Endothelial cell of hepatic sinusoid (primary cell): ENCODE measurements at regions not wholly inside any gene's neighbourhood (a gene's known extent, or its start where the extent isn't known, plus 50 kb on each side); places are given as distances from the start of the nearest gene placed in this dataset.
"Not testable (repeated sequence)": the region's sequence is repeated elsewhere in the genome, so short reads cannot be mapped to it uniquely, and the experiment has no call there.

Source experiments
- in situ Hi-C: cut with HindIII; loops from 2 replicates; pipeline ENCODE4 v1.10.0; 2017; ENCODE audit warnings: low sequenced_read_pairs

DNA sequence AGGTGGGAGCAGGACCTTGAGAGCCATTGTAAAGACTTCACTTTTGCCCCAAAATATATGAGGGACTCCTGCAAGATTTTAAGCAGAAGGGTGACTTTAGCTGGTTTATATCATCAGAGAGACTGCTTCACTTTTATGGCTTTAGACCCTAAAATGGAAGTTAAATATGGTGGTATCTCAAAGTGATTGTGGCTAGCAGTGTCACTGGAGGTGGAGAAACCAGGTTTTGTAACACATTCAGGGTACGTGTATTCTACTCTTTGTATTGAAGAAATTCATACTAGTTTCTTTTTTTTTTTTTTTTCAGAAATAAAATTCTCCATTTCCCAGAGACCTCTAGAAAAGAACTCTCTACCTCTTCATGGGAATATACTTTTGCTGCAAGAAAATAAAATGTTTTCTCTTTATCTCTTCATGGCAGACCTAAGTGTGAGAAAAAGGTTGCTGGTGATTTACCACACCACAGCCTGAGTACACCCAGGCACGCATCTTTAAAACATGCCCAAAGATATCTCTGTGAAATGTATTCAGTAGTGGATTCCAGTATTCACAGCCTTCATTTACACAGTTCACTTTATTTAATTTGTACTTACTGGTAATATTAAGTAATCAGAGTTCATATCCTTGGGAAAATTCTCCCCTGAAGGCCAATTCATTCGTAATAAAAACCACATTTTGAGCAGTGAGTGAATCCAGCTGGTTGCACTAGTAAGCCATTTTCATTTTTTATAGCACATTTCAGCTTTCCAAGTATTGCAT lies 74.3 kb upstream of the GUCY1A1 start:
- in situ Hi-C loops, result no loop called here

DNA sequence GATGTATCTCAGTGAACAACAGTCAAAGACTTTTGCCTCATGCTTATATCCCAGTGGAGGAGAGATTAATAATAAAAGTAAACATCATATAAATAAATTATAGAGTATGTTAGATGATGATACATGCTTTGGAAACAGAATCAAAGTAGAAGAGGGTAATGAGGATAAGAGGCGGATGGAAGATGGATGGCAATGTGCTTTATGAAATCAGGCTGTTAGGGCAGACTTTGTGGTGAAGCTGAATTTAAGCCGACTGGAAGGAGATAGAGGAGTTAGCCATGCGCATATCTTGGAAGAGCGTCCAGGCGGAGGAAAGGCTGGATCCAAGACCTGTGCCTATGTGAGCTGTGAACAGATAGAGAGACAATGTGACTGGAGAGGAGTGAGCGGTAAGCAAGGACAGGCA lies 74.9 kb upstream of the GUCY1A1 start:
- in situ Hi-C loops, result no loop called here

DNA sequence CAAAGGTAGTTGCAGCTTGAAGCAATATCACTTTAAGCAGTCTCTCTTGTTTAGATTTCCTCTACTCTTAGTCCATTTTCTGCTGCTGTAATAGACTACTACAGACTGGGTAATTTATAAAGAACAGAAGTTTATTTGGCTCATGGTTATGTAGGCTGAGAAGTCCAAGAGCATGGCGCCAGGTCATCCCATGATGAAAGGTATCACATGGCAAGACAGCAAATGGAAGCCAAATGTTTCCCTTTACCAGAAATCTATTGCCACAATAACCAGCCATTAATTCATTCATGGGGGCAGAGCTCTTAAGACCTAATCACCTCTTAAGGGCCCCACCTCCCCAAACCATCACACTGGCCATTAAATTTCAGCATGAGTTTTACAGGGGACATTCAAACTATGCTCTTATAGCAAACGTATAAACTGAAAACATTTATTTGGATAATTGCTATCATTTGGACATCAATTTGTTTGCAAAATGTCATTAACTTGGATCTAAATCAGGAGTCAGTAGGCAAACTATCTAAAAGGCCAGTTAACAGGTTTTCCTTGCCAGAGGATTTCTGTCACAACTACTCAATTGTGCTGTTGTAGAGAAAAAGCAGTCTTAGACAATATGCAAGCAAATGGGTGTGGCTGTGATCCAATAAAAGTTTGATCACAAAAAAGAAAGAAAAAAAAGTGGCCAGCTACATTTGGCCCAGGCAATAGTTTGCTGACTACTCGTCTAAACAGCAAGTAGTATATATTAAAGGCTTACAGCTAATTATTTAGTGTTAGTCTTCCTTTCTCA lies 75.7 kb upstream of the GUCY1A1 start:
- in situ Hi-C loops, result no loop called here

DNA sequence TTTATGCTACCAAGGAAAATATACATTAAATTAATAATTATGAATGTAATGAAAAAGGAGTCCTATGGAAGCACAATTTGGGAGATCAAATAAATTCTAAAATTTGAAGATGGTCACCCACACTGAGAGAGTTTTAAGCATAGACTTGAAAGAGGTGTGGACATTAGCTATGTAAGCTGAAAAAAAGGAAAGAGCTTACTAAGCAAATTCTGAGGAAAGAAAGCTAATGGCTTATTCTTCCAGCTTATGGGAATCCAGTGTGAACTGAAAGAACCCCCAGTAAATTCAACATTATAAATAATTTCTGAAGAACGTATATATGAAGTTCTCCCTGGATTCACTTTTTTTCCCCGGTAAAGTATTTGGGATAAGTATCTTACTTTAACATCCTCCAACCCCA lies 78.2 kb upstream of the GUCY1A1 start:
- in situ Hi-C loops, result no loop called here

DNA sequence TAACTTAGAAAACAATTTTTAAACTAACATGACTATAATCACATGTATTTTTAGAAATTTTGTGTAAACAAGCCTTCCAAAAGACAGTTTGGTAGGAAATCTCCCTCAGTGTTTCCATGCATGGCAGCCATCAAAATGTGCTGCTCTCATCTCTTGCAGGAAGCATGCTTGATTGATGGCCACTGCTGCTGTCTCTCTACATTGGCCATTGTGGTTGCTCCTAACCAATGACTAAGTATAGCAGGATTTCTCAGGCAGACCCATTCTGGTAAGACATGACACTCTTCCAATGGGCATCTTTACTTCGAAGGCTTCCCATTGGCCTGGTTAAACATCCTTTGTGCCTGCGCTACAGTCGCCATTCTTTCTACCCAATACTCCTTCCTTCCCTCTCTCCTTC lies 78.9 kb upstream of the GUCY1A1 start:
- in situ Hi-C loops, result no loop called here

DNA sequence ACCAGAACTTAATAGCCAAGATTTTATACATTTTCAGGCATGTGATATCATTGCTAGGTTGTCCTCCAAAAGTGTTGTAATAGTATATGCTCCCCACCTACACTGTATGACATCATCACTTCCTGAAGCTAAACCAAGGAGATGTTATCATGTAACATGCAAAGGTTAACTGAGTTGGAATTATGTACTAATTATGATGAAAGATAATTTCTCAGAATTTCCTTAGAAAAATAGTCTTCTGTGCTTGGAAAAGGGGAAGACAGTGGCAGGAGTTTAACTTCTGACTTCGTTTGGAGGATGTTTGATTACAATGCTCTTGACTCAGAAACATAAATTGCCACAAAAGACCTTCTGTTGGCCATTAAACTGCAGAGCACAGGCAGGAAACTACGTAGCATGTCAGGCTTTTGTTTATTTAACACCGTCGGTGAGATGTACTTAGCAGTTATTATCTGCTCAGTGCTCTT lies 83.6 kb upstream of the GUCY1A1 start:
- in situ Hi-C loops, result no loop called here

DNA sequence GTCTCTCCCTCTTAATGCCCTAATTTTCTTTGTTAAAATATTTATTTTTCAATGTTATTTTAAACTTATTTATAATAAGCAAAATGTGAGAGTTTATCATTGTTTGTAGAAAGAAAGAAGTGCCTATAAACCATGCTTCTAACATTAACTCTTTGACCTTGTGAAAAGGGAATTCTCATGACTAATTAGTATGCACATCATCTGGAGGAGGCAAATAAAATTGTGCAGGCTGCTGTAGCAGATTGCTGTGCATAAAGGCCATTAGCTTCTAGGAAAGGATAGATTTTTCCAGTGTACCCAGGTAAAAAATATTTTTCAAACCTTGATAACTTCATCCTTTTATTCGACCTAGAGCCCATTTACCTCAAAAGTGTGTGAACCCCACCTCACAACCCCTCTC lies 84.6 kb upstream of the GUCY1A1 start:
- in situ Hi-C loops, result no loop called here

DNA sequence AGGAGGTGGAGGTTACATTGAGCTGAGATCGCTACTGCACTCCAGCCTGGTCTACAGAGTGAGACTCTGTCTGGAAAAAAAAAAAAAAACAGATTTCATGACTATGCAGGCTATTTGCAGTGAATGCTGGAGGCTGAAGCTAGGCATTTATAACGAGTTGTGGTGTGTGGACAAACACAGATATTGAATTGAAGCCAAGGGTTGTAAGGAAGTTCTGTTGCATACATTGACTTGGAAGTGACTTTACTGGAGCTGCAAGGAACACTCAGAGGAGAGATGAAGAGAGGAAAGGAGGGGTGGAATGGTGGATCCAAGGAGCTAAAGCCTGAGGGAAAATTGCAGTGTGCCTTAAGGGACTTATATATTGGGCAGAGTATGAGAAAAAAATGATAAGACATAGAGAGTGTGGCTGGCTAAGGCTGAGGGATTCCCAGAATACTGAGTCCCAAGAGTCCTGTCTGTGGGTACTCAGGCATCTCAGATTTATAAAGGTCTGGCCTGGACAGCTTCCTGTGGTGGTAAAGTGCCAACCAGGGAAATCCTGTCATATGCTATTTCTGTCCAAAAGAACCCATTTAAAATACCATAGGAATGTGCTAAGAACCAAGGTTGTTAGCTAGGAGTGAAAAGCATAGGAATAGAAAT lies 87.8 kb upstream of the GUCY1A1 start:
- in situ Hi-C loops, result no loop called here

DNA sequence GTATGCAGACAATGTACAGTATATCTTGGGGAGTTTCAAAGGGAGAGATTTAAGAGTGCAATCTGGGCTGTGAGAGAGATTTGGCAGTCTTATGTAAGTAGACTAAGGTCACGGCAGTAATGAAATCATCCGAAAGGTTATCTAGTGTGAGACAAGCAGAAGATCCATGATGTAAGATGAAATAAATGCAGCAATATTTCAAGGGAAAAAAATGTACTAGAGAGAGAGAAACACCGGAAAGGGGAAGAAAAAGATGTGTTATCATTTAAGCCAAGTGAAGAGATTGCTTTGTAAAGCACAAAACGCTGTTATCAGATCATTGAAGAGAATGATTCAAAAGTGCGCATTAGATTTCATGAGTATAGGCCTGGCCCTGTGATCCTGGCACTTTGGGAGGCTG lies 88.4 kb upstream of the GUCY1A1 start:
- in situ Hi-C loops, result no loop called here

DNA sequence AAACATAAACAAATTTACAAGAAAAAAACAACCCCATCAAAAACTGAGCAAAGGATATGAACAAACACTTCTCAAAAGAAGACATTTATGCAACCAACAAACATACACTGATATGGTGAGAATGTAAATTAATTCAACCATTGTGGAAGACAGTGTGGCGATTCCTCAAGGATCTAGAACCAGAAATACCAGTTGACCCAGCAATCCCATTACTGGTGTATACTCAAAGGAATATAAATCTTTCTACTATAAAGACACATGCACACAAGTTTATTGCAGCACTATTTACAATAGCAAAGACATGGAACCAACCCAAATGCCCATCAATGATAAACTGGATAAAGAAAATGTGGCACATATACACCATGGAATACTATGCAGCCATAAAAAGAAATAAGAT lies 92.3 kb upstream of the GUCY1A1 start:
- in situ Hi-C loops, result not testable (repeated sequence)

DNA sequence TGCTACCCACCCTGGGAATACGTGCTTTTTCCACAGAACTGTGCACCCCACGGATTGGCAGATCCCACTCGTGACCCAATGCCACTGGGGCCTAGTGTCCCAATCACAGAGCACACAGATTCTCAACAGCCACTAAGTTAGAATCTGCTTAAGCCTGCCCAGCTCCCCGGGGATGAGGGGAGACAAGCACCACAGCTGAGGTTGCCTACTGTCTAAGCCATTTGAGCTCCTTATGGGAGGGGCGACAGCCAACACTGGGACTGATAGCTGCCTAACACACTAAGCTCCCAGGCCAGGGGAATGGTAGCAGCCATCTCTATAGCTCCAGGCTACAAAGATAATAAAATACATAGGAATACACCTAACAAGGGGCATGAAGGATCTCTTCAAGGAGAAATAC lies 93.5 kb upstream of the GUCY1A1 start:
- in situ Hi-C loops, result no loop called here

DNA sequence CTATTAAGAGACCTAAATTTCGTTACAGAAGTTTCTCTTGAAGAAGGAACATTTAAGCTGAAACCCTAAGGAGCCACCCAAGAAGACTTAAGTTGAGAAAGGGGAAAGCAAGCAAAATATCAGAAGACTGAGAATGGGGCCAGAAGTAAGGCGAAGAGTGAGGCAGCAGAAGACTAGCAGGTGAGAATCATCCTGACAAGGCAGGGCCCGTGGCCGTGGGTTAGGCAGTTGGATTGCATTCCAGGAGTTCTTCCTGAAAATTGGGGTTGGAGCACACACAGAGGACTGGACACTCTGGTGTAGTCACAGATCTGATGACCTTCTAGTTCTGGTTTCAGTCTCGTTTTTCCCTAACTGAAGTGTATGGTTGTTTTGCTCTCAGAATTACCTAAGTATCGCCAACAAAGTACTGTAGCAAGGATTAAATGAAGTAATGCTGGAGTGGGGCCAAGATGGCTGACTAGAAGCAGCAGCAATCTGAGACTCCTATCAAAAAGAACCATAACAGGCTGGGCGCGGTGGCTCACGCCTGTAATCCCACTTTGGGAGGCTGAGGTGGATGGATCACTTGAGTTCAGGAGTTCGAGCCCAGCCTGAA lies 94.4 kb upstream of the GUCY1A1 start:
- in situ Hi-C loops, result no loop called here

DNA sequence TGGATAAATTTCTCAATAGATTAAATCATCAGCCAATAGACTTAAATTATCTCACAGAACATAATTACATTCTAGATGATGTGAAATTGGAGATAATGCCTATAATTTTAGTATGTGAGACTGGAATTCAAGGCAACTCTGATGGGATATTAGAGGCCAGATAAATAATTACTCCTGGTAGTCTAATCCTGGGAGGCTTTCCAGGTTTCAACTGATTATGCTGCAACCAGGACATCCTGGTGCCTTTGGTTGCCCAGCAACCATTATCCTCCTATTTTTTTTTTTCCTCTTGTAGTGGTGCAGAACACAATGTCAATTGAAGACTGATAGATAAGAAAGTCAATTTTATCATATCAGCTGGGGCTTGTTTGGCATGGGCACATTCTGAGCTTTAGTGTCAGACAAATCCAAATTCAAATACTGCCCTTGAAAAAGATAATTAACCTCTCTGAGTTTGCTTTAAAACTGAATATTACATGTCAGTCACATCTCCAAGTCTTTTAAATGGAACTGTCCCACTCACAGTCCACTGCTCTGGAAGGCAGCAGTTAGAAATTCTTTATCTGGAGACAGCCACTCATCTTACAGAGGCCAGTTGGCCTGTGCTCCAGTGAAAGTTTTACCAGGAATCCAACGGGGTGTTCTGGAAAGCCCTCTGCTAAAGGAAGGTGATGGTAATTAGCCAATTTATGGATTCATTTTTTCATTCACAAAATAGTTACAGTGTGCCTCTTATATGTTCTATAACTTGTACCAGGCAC lies 95.3 kb upstream of the GUCY1A1 start:
- in situ Hi-C loops, result no loop called here

DNA sequence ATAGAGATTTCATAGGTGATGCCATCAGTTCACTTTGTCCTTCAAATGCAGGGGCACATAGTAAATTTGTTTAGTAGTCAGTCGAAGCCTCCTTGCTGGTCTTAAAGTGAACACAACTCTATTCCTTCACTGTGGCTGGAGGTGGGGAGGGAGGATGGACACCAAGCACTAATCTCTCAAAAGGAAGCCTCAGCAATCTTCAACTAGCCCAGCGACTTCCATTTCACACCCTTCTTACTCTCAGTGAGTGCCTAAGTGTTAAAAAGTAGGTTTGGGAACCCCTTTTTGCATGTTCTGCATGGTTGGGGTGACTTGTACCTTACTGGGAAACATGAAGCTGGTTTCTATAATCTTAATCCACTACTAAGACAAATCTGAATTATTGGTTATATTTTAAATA lies 96.0 kb upstream of the GUCY1A1 start:
- in situ Hi-C loops, result no loop called here

DNA sequence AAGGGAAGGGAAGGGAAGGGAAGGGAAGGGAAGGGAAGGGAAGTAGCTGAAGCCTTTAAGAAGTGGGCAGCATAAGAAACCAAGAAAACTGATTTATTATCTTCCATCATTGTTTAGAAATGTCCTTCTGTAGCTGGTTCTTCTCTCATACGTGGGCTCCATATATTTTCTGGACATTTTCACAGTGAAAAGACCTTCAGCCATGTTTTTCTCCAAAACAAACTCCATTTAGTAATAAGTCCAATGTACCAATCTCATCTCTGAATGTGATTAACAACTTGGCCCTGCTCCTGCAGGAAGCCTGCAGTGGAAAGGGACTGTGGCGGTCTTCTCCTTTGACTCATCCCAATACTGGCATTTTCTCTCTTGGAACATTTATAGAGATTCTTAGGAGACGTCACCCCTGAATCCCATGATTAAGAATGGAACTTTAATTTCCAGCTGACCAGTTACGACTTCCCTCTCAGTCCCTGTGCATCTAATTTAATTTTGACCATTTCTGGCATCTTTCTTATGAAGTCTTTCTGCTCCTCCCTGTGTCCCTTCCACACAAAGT lies 96.6 kb upstream of the GUCY1A1 start:
- in situ Hi-C loops, result no loop called here

DNA sequence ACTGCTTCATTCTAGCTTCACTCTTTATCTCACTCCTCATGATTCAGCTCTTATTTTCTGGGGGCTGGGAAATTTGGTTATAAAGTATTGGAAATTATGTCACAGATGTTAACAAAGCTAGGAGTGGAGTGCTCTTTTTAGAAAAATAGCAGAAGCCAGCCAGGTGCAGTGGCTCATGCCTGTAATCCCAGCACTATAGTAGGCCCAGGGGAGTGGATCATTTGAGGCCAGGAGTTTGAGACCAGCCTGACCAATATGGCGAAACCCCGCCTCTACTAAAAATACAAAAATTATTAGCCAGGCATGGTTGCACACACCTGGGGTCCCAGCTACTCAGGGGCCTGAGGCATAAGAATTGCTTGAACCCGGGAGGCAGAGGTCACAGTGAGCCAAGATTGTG lies 97.2 kb upstream of the GUCY1A1 start:
- in situ Hi-C loops, result no loop called here

DNA sequence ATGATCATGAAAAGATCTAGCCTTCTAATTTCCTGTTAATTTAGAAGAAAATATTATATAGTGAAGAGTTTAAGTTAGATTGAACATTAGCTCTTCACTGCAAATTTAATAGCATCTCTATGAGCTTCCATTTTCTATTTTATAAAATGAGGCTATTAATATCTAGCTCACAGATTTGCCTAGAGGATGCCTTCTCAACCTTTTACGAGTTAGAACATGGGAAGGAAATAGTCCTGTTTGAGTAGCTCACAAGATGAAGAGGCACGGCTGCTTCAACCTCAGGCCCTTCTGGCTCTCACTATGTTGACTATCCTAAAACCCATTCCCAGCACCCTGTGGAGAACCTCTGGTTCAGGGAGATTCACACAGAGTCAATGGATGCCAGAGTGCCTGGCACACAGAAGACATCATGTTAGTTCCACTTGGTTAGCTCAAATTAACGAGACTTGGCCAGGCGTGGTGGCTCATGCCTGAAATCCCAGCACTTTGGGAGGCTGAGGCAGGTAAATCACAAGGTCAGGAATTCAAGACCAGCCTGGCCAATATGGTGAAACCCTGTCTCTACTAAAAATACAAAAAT lies 97.9 kb upstream of the GUCY1A1 start:
- in situ Hi-C loops, result no loop called here

DNA sequence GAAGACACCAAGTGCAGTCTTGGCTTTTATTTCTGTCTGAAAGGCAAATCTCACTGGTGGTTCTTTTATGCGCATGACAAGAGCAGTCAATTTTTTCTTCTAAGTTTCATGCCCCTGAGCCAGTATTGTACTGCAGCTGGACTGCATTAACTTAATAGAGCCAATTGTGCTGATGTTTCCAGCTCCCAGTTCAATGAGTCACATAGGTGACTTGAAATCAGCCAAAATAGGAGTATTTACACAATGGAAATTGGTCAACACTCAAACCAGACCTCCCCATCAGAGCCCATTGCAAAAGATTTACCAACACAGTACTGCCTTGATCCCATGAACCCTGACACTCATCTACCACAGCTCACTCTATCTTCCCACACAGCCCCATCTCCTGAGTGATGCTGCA lies 100.3 kb upstream of the GUCY1A1 start:
- in situ Hi-C loops, result no loop called here

DNA sequence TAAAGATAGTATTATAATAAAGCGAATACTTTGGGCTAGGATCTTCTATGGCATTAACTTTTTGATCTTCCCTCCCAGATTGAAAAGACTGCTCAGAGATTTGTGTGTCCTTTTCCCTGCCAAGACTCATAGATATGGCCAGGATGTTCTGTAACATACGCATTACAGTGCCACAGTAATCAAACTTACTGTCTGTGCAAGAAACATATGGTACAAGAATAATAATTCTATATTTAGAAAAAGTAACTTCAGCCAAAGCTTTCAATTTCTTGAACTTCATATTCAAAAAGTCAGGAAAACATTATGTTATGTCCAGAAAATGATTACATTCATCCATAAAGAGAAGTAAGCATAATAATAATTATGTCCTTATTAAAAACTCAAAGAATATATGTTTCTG lies 100.9 kb upstream of the GUCY1A1 start:
- in situ Hi-C loops, result no loop called here

DNA sequence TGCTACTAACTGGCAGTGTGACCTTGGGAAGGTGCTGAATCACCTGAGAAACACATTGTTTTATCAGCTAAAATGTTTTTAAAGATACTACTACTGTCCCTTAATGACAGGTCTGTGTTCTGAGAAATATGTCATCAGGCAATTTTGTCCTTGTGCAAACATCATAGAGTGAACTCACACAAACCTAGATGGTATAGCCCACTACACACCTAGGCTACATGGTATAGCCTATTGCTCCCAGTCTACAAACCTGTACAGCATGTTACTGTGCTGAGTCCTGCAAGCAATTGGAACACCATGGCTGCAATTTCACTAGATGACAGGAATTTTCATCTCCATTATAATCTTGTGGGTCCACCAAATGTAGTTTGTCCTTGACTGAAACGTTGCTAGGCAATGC lies 101.3 kb upstream of the GUCY1A1 start:
- in situ Hi-C loops, result no loop called here
